ENCODE measurements at regions not wholly inside any gene's neighbourhood (a gene's known extent, or its start where the extent isn't known, plus 50 kb on each side); places are given as distances from the start of the nearest gene placed in this dataset.
"Not testable (repeated sequence)": the region's sequence is repeated elsewhere in the genome, so short reads cannot be mapped to it uniquely, and the experiment has no call there.

DNA sequence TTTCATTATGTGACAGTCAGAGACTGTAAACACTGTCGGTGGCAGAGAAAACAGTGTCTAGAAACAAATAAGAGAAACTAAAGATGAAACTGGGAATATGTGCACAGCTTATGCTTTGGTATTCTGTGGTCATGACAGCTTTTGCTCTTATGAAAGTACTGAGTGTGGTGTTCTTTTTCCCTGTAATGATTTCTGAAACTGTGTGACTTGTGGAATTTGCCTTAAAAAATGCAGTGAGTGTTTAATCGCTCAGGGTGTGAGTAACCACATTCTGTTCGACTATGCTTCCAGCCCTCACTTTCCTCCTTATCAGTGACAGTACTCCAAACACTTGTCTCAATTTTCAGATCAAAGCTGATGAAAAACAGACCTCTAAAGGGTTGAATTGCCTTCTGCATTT, 66.9 kb upstream of the DIAPH3 start:
- H3K4me3 ChIP-seq (replicated peaks; ENCODE audit: low read depth, low read length): no peak overlapping the region
- TF ChIP-seq, protein P1, sequence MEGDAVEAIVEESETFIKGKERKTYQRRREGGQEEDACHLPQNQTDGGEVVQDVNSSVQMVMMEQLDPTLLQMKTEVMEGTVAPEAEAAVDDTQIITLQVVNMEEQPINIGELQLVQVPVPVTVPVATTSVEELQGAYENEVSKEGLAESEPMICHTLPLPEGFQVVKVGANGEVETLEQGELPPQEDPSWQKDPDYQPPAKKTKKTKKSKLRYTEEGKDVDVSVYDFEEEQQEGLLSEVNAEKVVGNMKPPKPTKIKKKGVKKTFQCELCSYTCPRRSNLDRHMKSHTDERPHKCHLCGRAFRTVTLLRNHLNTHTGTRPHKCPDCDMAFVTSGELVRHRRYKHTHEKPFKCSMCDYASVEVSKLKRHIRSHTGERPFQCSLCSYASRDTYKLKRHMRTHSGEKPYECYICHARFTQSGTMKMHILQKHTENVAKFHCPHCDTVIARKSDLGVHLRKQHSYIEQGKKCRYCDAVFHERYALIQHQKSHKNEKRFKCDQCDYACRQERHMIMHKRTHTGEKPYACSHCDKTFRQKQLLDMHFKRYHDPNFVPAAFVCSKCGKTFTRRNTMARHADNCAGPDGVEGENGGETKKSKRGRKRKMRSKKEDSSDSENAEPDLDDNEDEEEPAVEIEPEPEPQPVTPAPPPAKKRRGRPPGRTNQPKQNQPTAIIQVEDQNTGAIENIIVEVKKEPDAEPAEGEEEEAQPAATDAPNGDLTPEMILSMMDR (IDR thresholded peaks at IDR 0.05; ENCODE audit: low read length, missing control alignments): no peak
- peak; percentile 33 for DNase-seq (ENCODE audit: low read depth)

DNA sequence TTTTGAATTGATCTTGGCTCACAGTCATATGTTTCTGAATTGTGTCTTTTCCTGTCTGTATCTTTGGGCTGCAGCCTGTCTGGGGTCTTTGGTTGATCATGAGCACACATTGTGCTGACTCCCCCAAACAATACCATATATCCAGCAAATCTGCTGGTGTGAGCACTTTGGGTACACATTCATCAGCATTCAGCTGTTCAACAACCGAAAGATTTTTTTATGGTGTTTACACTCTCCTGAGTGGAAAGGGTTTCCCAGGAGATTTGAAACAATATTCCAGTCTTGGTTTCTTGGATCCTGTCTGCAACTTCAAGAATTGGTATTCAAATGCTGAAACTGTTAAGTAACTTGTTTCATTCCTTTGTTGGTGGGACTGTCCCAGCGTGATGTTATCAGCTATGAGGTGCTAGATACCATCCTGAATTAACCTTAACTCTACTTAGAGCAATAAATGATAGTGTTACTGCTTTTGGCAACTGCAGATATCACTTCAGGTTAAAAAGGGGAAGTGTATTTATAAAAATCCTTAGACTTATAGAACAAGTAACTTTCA, 78.4 kb upstream of the DIAPH3 start:
- no peak for DNase-seq (ENCODE audit: low read depth)
- H3K4me3 ChIP-seq (replicated peaks; ENCODE audit: low read depth, low read length): no peak overlapping the region
- TF ChIP-seq, protein P1 (IDR thresholded peaks at IDR 0.05; ENCODE audit: low read length, missing control alignments): no peak

DNA sequence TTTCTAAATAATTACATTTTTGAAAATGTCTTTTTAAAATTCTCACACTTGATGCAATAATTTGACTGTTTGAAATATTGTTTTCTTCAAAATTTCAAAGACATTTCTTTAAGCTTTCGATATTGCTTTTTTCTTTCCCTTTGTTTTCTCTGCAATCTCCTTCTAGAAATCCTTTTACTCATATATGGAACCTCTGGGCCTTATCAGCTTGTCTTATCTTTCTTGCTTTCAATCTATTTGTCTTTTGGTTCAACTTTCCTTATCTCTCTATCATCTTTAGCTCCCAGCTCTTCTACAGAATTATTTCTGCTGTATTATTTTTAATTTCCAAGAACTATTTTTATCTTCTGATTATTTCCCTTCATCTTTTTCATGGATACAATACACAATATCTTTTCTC, 80.7 kb upstream of the DIAPH3 start:
- DNase-seq (ENCODE audit: low read depth): no peak

DNA sequence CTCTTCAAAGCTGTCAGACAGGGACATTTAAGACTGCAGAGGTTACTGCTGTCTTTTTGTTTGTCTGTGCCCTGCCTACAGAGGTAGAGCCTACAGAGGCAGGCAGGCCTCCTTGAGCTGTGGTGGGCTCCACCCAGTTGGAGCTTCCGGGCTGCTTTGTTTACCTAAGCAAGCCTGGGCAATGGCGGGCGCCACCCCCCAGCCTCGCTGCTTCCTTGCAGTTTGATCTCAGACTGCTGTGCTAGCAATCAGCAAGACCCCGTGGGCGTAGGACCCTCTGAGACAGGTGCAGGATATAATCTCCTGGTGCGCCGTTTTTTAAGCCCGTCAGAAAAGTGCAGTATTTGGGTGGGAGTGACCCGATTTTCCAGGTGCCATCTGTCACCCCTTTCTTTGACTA, 87.7 kb upstream of the DIAPH3 start:
- not testable (repeated sequence) for H3K4me3 ChIP-seq (replicated peaks; ENCODE audit: low read depth, low read length); DNase-seq (ENCODE audit: low read depth)

More for the DNA sequence above, 80.7 kb upstream of the DIAPH3 start:
- H3K4me3 ChIP-seq (replicated peaks; ENCODE audit: low read depth, low read length): no peak overlapping the region
- TF ChIP-seq, protein P1 (IDR thresholded peaks at IDR 0.05; ENCODE audit: low read length, missing control alignments): no peak

DNA sequence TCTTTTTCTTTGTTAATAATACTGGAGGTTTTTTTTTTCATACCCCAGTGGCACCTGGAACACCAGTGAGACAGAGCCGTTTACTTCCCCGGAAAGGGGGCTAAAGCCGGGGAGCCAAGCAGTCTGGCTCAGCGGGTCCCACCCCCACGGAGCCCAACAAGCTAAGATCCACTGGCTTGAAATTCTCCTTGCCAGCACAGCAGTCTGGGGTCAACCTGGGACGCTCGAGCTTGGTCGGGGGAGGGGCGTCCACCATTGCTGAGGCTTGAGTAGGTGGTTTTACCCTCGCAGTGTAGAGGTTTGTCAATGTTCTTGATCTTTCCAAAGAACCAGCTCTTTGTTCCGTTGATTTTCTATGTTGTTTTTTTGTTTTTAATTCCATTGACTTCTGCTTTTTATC, 94.6 kb upstream of the DIAPH3 start:
- no peak overlapping the region for H3K4me3 ChIP-seq (replicated peaks; ENCODE audit: low read depth, low read length)
- TF ChIP-seq, protein P1 (IDR thresholded peaks at IDR 0.05; ENCODE audit: low read length, missing control alignments): no peak
- no peak for DNase-seq (ENCODE audit: low read depth)

DNA sequence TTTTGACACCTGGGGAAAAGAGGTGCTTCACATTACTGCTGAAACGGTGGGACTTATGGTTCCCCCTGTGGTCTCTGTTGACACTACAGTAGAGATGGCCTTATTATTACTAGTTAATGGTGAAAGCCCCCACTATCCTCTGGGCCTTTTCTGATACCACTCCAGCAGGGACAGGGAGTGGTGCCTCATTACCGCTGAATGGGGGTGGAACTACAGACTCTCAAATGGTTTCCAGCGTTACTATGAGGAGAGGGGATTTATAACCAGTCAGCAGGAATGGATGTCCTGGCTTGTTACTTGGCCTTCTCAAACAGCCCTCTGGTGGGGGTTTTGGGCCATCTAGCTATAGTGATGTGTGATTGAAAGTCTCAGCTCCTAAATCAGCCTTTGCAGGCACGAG, 96.7 kb upstream of the DIAPH3 start:
- H3K4me3 ChIP-seq (replicated peaks; ENCODE audit: low read depth, low read length): no peak overlapping the region
- DNase-seq (ENCODE audit: low read depth): no peak
- TF ChIP-seq, protein P1 (IDR thresholded peaks at IDR 0.05; ENCODE audit: low read length, missing control alignments): peak; percentile 0

DNA sequence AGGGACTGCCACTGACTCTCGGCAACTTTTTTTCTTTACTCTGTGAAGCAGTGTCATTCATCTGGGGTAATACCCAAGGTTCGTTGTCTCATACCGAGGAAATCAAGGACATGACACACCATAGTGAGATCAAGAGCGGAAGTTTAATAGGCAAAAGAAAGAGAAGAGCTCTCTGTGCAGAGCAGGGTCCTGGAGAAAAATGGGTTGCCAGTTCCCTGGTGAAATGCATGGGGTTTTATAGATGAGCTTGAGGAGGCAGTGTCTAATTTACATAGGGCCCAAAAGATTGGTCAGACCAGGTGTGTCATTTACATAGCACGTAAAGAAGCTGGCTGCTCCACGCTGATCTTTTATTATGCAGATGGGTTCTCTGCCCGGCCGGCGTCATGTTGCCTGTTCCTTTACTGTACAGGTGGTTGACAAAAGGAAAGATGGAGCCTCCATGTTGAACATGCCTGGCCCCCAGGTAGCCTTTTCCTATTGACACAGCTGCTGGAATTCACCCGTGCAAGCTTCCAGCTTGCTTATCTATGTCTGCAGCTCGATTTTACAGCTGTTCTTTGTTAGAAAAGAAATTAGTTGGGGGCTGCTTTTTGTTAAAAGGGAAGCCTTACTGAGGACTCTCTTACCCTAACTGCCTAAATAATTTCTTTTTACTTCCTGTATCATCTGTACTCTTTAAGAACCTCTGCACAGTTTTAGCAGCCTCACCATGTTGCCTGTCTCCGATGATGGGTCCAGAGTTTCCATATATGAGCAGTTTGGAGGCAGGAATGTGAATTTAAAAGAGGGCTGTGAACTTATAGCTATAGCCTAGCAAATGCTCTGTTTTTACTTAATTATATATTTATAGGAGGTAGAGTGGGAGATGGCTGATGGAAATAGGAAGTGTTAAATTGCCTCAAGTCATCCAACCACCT, 98.0 kb upstream of the DIAPH3 start:
- H3K4me3 ChIP-seq (replicated peaks; ENCODE audit: low read depth, low read length): no peak overlapping the region
- TF ChIP-seq, protein P1 (IDR thresholded peaks at IDR 0.05; ENCODE audit: low read length, missing control alignments): no peak
- DNase-seq (ENCODE audit: low read depth): no peak
